ENCODE measurements at regions not wholly inside any gene's neighbourhood (a gene's known extent, or its start where the extent isn't known, plus 50 kb on each side); places are given as distances from the start of the nearest gene placed in this dataset.

DNA sequence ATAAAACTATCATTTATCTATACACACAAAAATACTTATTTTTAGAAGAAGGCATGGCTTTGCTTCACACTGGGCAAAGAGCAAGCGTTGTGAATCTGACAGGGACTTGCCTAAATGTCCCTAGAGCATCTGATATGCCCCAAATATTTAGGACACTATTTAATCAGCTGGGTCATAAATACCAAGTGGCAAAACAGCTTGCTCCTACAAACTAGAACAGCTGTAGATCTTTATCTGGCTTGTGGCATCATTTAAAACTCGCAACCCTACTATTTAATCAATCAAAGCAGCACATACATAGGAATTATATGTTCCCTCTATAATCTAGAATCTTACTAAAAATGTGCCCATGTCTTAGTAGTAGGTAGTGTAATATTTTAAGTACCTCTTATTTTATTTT, 999.5 kb downstream of the JRKL start:
- H3K36me3 ChIP-seq, result no peaks in the 10 kb centered on the region
- DNase-seq, result no peak
- H3K4me1 ChIP-seq, result no peaks in the 10 kb centered on the region
- TF ChIP-seq, protein P1, sequence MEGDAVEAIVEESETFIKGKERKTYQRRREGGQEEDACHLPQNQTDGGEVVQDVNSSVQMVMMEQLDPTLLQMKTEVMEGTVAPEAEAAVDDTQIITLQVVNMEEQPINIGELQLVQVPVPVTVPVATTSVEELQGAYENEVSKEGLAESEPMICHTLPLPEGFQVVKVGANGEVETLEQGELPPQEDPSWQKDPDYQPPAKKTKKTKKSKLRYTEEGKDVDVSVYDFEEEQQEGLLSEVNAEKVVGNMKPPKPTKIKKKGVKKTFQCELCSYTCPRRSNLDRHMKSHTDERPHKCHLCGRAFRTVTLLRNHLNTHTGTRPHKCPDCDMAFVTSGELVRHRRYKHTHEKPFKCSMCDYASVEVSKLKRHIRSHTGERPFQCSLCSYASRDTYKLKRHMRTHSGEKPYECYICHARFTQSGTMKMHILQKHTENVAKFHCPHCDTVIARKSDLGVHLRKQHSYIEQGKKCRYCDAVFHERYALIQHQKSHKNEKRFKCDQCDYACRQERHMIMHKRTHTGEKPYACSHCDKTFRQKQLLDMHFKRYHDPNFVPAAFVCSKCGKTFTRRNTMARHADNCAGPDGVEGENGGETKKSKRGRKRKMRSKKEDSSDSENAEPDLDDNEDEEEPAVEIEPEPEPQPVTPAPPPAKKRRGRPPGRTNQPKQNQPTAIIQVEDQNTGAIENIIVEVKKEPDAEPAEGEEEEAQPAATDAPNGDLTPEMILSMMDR (IDR thresholded peaks at IDR 0.05; ENCODE audit: low read depth, low read length), result no peak
- peaks cover 3% of the 10 kb centered on the region; the same call in 1 of the 2 replicates for H3K9me3 ChIP-seq
- no peak overlapping the region for H3K4me3 ChIP-seq (ENCODE audit: low read depth, low read length)
- no peaks in the 10 kb centered on the region for H3K27me3 ChIP-seq

DNA sequence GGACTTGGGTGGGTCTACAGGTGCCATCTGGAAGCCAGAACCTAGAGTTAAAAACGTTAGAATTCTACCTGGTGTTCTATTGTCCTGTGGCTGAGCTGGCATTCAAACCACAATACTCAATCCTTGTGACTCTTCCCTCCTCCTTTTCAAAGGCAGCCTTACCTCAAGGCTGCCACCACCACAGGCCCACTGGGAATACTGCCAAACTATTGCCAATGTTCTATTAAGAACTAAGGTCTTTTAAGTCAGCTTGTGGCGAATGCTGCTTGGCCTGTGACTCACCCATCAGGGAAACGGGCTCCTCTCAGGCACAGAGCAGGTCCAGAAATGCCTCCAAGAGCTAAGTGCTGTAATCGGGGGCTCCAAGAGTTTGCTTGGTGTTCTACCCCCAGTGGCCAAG, 1008.4 kb downstream of the JRKL start:
- Histone ChIP-seq H3K4me3 (ENCODE audit: low read depth, low read length) (no peak overlapping the region), H3K4me1 (no peaks in the 10 kb centered on the region), H3K9me3 (no peaks in the 10 kb centered on the region), H3K36me3 (no peaks in the 10 kb centered on the region), H3K27me3 (no peaks in the 10 kb centered on the region)
- TF ChIP-seq, protein P1 (IDR thresholded peaks at IDR 0.05; ENCODE audit: low read depth, low read length), result no peak
- DNase-seq, result no peak

DNA sequence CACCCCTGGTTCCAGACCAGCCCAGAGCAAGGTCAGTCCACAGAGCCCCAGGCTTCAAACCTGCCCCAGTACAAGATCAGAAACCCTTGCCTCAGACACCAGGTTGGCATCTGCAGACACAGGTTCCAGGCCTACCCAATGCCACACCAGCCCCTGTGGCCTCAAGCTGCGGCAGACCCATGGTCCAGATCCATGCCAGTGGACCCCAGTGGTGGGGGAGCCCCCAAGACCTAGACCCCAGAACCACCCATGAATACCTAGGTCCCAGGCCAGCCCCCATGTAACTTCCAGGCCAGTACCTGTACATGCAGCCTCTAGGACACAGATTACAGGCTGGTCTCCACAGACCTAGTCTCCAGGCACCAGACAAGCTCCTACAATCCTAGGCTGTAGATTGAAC, 1019.3 kb downstream of the JRKL start:
- H3K4me3 ChIP-seq (ENCODE audit: low read depth, low read length), result no peak overlapping the region
- no peaks in the 10 kb centered on the region for H3K9me3 ChIP-seq
- no peaks in the 10 kb centered on the region for H3K4me1 ChIP-seq
- no peaks in the 10 kb centered on the region for H3K27me3 ChIP-seq
- DNase-seq, result no peak
- H3K36me3 ChIP-seq, result no peaks in the 10 kb centered on the region
- TF ChIP-seq, protein P1 (IDR thresholded peaks at IDR 0.05; ENCODE audit: low read depth, low read length), result no peak

DNA sequence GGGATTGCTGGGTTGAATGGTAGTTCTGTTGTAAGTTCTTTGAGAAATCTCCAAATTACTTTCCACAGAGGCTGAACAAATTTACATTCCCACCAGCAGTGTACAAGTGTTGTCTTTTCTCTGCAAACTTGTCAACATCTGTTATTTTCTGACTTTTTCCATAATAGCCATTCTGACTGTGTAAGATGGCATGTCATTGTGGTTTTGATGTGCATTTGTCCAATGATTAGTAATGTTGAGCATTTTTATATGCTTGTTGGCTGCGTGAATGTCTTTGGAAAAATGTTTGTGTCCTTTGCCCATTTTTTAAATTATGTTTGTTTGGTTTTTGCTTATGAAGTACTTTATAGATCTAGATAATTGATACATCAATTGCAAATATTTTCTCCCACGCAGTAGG, 1025.0 kb downstream of the JRKL start:
- H3K27me3 ChIP-seq, result no peaks in the 10 kb centered on the region
- H3K9me3 ChIP-seq, result no peaks in the 10 kb centered on the region
- TF ChIP-seq, protein P1 (IDR thresholded peaks at IDR 0.05; ENCODE audit: low read depth, low read length), result no peak
- H3K4me3 ChIP-seq (ENCODE audit: low read depth, low read length), result no peak overlapping the region
- H3K4me1 ChIP-seq, result no peaks in the 10 kb centered on the region
- no peaks in the 10 kb centered on the region for H3K36me3 ChIP-seq
- no peak for DNase-seq

DNA sequence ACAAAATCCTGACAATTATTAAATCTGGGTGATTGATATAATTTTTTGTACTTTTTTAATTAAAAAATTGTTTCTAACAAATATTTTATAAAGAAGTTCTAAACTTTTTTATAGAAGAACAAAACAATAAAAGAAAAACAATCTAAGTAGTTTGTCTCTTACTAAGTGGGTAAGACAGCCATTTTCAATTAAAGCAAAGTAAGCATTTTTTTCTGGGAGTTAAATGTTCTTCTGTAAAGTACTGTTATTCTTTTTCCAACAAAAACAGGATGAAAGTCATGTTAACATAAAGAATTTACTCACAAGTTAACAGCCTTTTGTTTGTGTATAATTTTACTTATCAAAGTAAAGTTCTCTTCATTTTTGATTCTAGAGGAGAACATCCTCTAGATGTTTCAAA, 1029.9 kb downstream of the JRKL start:
- Histone ChIP-seq H3K4me1 (no peaks in the 10 kb centered on the region), H3K27me3 (no peaks in the 10 kb centered on the region), H3K9me3 (no peaks in the 10 kb centered on the region), H3K36me3 (no peaks in the 10 kb centered on the region), H3K4me3 (ENCODE audit: low read depth, low read length) (no peak overlapping the region)
- TF ChIP-seq, protein P1 (IDR thresholded peaks at IDR 0.05; ENCODE audit: low read depth, low read length), result no peak
- no peak for DNase-seq

DNA sequence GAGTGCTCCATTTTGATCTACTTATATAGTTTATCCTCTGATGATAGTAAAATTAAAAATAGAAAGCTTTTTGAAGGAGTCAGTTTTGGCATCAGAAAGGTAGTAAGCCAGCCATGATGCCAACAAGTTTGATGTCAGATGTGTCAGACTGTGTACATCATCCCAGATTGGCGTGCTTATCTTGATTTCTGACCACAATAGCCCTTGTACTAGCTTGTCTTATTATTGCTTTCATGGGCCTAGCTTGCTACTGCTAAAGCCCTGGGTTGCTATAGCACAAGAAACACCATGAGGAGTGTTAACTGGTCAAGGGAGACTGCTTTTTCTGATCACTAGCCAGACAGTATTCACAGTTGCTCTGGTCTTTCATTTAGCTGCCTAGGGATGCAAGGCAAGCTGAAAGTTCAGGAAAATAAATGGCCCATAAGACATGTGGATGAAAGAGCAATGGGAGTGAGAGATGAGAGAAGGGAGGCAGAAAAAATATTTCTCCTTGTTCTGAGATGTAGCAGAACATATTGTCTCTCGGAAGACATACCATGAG, 1038.5 kb downstream of the JRKL start:
- Histone ChIP-seq H3K4me3 (ENCODE audit: low read depth, low read length) (no peak overlapping the region), H3K9me3 (no peaks in the 10 kb centered on the region), H3K27me3 (no peaks in the 10 kb centered on the region), H3K36me3 (no peaks in the 10 kb centered on the region), H3K4me1 (peaks cover 3% of the 10 kb centered on the region; the same call in 1 of the 2 replicates)
- no peak for DNase-seq
- TF ChIP-seq, protein P1 (IDR thresholded peaks at IDR 0.05; ENCODE audit: low read depth, low read length), result no peak

All from BE2C (cell line).